ENCODE measurements at regions not wholly inside any gene's neighbourhood (a gene's known extent, or its start where the extent isn't known, plus 50 kb on each side); places are given as distances from the start of the nearest gene placed in this dataset.

GRCh38 chr6:169155481-169155880, 98.2 kb downstream of the THBS2 start:
- Histone ChIP-seq H3K36me3 (replicated peaks) (no peaks in the 10 kb centered on the region), H3K27me3 (replicated peaks) (no peaks in the 10 kb centered on the region), H3K27ac (no peak overlapping the region), H3K4me3 (ENCODE audit: low read depth, low read length) (no peak overlapping the region)
- DNase-seq = no peak
- in situ Hi-C loops (cut with HindIII; ENCODE audit: low pct_ligation_motif_present, low sequenced_read_pairs) = no loop called here
- TF ChIP-seq CTCF (IDR thresholded peaks at IDR 0.05; ENCODE audit: low read depth, low read length, missing control alignments) = no peak

GRCh38 chr6:169153401-169153800, 100.2 kb downstream of the THBS2 start:
- no peak for DNase-seq
- Histone ChIP-seq H3K27me3 (replicated peaks) (no peaks in the 10 kb centered on the region), H3K27ac (no peak overlapping the region), H3K36me3 (replicated peaks) (no peaks in the 10 kb centered on the region), H3K4me3 (ENCODE audit: low read depth, low read length) (no peak overlapping the region)
- TF ChIP-seq CTCF (IDR thresholded peaks at IDR 0.05; ENCODE audit: low read depth, low read length, missing control alignments) = no peak
- in situ Hi-C loops (cut with HindIII; ENCODE audit: low pct_ligation_motif_present, low sequenced_read_pairs) = no loop called here

DNA sequence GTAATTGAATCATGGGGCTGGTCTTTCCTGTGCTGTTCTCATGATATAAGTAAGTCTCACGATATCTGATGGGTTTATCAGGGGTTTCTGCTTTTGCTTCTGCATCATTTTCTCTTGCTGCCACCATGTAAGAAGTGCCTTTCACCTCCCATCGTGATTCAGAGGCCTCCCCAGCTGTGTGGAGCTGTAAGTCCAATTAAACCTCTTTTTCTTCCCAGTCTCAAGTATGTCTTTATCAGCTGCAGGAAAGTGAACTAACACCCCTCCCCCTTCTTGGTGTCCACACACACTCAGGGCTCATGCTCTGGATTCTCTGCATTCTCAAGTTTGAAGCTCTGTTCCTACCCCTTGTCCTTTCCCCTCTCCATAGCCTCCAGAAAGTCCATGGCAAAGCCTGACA, 107.1 kb downstream of the THBS2 start:
- in situ Hi-C loops (cut with HindIII; ENCODE audit: low pct_ligation_motif_present, low sequenced_read_pairs) = no loop called here
- no peak for TF ChIP-seq CTCF (IDR thresholded peaks at IDR 0.05; ENCODE audit: low read depth, low read length, missing control alignments)
- DNase-seq = no peak
- Histone ChIP-seq H3K27ac (no peak overlapping the region), H3K27me3 (replicated peaks) (no peaks in the 10 kb centered on the region), H3K36me3 (replicated peaks) (no peaks in the 10 kb centered on the region), H3K4me3 (ENCODE audit: low read depth, low read length) (no peak overlapping the region)

GRCh38 chr6:169145991-169146501, 107.6 kb downstream of the THBS2 start:
- no peak for TF ChIP-seq CTCF (IDR thresholded peaks at IDR 0.05; ENCODE audit: low read depth, low read length, missing control alignments)
- no peaks in the 10 kb centered on the region for H3K36me3 ChIP-seq (replicated peaks)
- H3K27me3 ChIP-seq (replicated peaks) = no peaks in the 10 kb centered on the region
- DNase-seq = no peak
- no peak overlapping the region for H3K4me3 ChIP-seq (ENCODE audit: low read depth, low read length)
- H3K27ac ChIP-seq = no peak overlapping the region
- in situ Hi-C loops (cut with HindIII; ENCODE audit: low pct_ligation_motif_present, low sequenced_read_pairs) = no loop called here

DNA sequence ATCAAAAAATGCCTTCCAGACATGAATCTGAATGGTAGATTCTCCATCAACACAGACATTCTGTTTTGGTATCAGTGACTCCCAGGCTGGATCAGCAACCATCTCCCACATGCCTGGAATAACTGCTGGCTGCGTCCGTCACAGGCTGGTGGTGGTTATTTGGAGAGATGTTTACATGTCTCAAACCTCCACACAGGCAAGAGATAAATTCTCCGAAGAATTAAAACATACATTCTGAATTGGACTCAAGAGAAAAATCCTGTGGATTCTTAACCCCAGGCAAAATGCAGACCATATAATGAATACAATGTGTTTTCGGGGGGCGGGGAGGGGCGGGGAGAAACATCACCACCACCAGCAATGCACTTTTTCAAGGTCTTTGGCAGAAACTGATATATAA, 108.2 kb downstream of the THBS2 start:
- no peak for DNase-seq
- Histone ChIP-seq H3K27me3 (replicated peaks) (no peaks in the 10 kb centered on the region), H3K36me3 (replicated peaks) (no peaks in the 10 kb centered on the region), H3K4me3 (ENCODE audit: low read depth, low read length) (no peak overlapping the region), H3K27ac (no peak overlapping the region)
- in situ Hi-C loops (cut with HindIII; ENCODE audit: low pct_ligation_motif_present, low sequenced_read_pairs) = no loop called here
- TF ChIP-seq CTCF (IDR thresholded peaks at IDR 0.05; ENCODE audit: low read depth, low read length, missing control alignments) = no peak

- Histone ChIP-seq H3K27me3 (replicated peaks) (no peaks in the 10 kb centered on the region), H3K4me3 (ENCODE audit: low read depth, low read length) (no peak overlapping the region), H3K36me3 (replicated peaks) (no peaks in the 10 kb centered on the region), H3K27ac (no peak overlapping the region)
- in situ Hi-C loops (cut with HindIII; ENCODE audit: low pct_ligation_motif_present, low sequenced_read_pairs) = no loop called here
- DNase-seq = no peak
- no peak for TF ChIP-seq CTCF (IDR thresholded peaks at IDR 0.05; ENCODE audit: low read depth, low read length, missing control alignments)
Measured at GRCh38 chr6:169144356-169144755, 109.3 kb downstream of the THBS2 start.

Data from brain microvascular endothelial cell (primary cell).